ENCODE measurements at regions not wholly inside any gene's neighbourhood (a gene's known extent, or its start where the extent isn't known, plus 50 kb on each side); places are given as distances from the start of the nearest gene placed in this dataset.

DNA sequence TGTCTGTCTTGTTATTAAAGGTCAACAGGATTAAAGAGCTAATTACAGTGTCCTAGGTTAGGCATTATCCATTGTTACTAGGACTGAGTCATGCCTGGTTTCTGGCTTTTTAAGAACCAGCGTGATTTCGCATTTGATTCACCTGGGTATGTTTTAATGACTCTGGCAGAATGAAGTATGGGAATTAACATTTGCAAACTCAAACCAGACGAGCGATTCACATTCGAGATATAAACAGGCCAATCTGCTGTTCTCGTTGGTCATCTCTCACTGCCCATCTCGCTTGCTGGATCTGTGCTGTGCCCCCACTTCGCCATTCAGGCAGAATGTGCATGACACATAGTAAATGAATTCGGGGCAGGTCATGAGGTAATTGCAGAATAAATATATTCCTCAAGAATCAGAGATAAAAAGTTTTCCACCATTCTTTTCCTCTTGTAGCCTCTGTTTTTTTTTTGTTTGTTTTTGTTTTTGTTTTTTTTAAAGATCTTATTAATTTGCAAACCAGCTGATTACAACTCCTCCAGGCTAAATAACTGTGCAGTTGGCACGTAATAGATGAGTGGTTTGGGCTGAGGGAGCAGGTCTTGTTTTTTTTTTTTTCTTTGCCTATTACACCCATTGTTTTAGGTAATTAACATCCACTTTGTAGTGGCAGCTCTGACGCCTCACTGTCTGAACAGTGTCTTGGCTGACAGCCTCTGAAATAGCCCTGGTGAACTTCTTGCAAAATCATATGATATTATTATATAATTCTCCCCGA, 313.5 kb upstream of the MSX2 start:
- TF ChIP-seq TAF1 (IDR thresholded peaks at IDR 0.05; ENCODE audit: borderline replicate concordance, low read depth, low read length) (no peak), POLR2A (IDR thresholded peaks at IDR 0.05; ENCODE audit: low read depth, low read length) (no peak)

Data from GM12892 (cell line).